HEK293T (cell line): ENCODE measurements at regions not wholly inside any gene's neighbourhood (a gene's known extent, or its start where the extent isn't known, plus 50 kb on each side); places are given as distances from the start of the nearest gene placed in this dataset.

ENCODE experiments used
- CTCF ChIA-PET: fragments of 350-600 bp; formaldehyde crosslinking; extraction: SDS; loops from one replicate; lab custom pipeline; 2021; ENCODE audit warnings: antibody characterized with exemption, inconsistent platforms; lab: Yijun Ruan, JAX
- POLR2A ChIA-PET: fragments of 350-600 bp; formaldehyde crosslinking; extraction: SDS; loops from one replicate; lab custom pipeline; 2020; ENCODE audit warnings: antibody characterized with exemption, inconsistent platforms; lab: Yijun Ruan, JAX
- DNase-seq: peaks from one replicate; pipeline ENCODE4 v3.0.0; 2012; ENCODE audit warnings: mixed read lengths; ENCODE audit errors: extremely low spot score
- ARNT ChIP-seq: fragments of 450-650 bp; IDR thresholded peaks from 2 replicates; pipeline ENCODE4 v1.6.1; 2017; ENCODE audit warnings: mild to moderate bottlenecking
- BHLHE40 ChIP-seq: fragments of 450-650 bp; IDR thresholded peaks from 2 replicates; pipeline ENCODE4 v1.6.1; 2016; ENCODE audit warnings: mild to moderate bottlenecking, moderate library complexity, borderline replicate concordance
- CTBP1 ChIP-seq: fragments of 450-650 bp; IDR thresholded peaks from 2 replicates; pipeline ENCODE4 v1.6.1; 2016; ENCODE audit warnings: borderline replicate concordance
- ELF4 ChIP-seq: fragments of 450-650 bp; IDR thresholded peaks from 2 replicates; pipeline ENCODE4 v1.6.1; 2017; ENCODE audit warnings: antibody characterized with exemption
- FOXA1 ChIP-seq: fragments of 450-650 bp; IDR thresholded peaks from 2 replicates; pipeline ENCODE4 v1.6.1; 2016; ENCODE audit warnings: mild to moderate bottlenecking
- FOXK2 ChIP-seq: fragments of 450-650 bp; IDR thresholded peaks from 2 replicates; pipeline ENCODE4 v1.6.1; 2016; ENCODE audit warnings: mild to moderate bottlenecking
- FOXM1 ChIP-seq: fragments of 450-650 bp; IDR thresholded peaks from 2 replicates; pipeline ENCODE4 v1.6.1; 2017; ENCODE audit warnings: mild to moderate bottlenecking, borderline replicate concordance
- HDGF ChIP-seq: fragments of 450-650 bp; IDR thresholded peaks from 2 replicates; pipeline ENCODE4 v1.6.1; 2017; ENCODE audit warnings: antibody characterized with exemption, borderline replicate concordance
- L3MBTL2 ChIP-seq: fragments of 450-650 bp; conservative IDR thresholded peaks from 2 replicates; pipeline ENCODE4 v1.6.1; 2016; ENCODE audit warnings: mild to moderate bottlenecking
- LEF1 ChIP-seq: fragments of 450-650 bp; IDR thresholded peaks from 2 replicates; pipeline ENCODE4 v1.6.1; 2017; ENCODE audit warnings: mild to moderate bottlenecking, borderline replicate concordance
- NFRKB ChIP-seq: fragments of 450-650 bp; IDR thresholded peaks from 2 replicates; pipeline ENCODE4 v1.6.1; 2016; ENCODE audit warnings: mild to moderate bottlenecking, moderate library complexity
- PKNOX1 ChIP-seq: fragments of 450-650 bp; IDR thresholded peaks from 2 replicates; pipeline ENCODE4 v1.6.1; 2016
- SP1 ChIP-seq: fragments of 450-650 bp; IDR thresholded peaks from 2 replicates; pipeline ENCODE4 v1.6.1; 2017
- SUZ12 ChIP-seq: fragments of 450-650 bp; IDR thresholded peaks from 2 replicates; pipeline ENCODE4 v1.6.1; 2016; ENCODE audit warnings: mild to moderate bottlenecking
- TARDBP ChIP-seq: fragments of 450-650 bp; IDR thresholded peaks from 2 replicates; pipeline ENCODE4 v1.6.1; 2016
- ZNF384 ChIP-seq: fragments of 450-650 bp; IDR thresholded peaks from 2 replicates; pipeline ENCODE4 v1.6.1; 2016

GRCh38 chr11:39675171-39675570 lies 1784.3 kb downstream of the LRRC4C start:
- no peak for DNase-seq
- POLR2A ChIA-PET: no interaction called here
- TF ChIP-seq LEF1 (no peak), PKNOX1 (no peak), FOXK2 (no peak), TARDBP (no peak), BHLHE40 (no peak), NFRKB (no peak), L3MBTL2 (no peak), FOXA1 (no peak), SP1 (no peak), SUZ12 (no peak), ZNF384 (no peak)
- CTCF ChIA-PET: no interaction called here

DNA sequence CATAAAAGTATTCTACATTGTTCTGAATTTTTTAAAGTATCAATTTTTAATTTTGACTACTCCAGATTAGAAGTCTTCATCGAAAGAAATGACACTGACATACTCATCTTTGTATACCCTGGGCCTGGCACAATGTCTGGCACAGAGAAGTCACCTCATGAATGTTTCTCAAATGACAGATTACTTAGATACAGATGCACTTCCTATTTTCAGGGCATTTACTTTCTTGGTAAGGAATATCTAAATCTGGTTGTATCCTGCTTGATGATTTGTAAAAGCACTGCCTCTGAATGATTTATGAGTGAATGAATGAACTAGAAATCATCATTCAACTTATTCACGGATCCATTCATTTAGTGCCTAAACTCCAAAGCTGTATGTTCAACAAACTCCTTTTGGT lies 1784.7 kb downstream of the LRRC4C start:
- CTCF ChIA-PET: no interaction called here
- TF ChIP-seq ZNF384 (no peak), FOXK2 (no peak), BHLHE40 (no peak), SUZ12 (no peak), FOXA1 (no peak), CTBP1 (no peak), ARNT (no peak), LEF1 (no peak), NFRKB (no peak)
- POLR2A ChIA-PET: no interaction called here
- DNase-seq: no peak

DNA sequence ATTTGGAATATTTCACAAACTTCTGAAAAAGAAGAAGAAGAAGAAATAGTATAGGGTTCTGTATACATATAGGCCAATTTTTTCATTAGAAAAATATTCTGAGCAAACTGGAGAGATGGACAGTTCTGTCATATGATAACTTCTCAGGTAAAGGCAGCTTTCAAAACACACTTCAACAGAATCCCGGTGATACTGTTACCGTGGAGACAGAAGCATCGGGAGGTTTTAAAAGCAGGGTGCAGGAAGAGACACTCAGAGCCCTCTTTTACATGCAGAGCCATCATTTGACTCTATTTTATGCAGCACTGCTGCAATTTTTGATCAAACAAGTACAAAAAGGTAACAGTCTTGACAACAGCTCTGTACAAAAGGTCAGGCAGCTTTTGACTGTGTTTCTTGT lies 1785.4 kb downstream of the LRRC4C start:
- ChIA-PET CTCF (no interaction called here), POLR2A (no interaction called here)
- TF ChIP-seq FOXA1 (no peak), HDGF (no peak), FOXK2 (no peak), TARDBP (no peak), L3MBTL2 (no peak), SUZ12 (no peak), SP1 (no peak), ELF4 (no peak), FOXM1 (no peak), LEF1 (no peak), CTBP1 (no peak), ARNT (no peak), ZNF384 (no peak)
- no peak for DNase-seq

GRCh38 chr11:39668640-39669039 lies 1790.8 kb downstream of the LRRC4C start:
- ChIA-PET POLR2A (no interaction called here), CTCF (no interaction called here)
- TF ChIP-seq FOXM1 (no peak), LEF1 (no peak), BHLHE40 (no peak), SP1 (no peak)
- no peak for DNase-seq

DNA sequence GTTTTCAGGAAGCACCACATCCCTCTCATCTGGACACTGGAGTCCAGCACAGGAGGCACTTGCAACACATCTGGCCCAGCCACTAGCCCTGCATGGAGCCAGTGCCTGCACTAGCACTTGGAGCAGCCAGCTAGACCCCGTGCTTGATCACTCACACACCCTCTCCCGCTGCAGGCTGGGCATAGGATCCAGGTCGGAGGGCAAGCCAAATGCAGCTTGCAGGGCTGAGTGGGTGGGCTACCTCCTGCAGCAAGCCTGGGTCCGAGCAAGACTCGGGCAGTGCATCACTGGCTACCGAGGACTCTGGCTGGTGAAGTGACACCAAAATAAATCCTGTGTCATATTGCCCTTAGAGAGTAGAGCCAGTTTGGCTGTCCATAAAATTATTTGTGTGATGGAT lies 1795.4 kb downstream of the LRRC4C start:
- DNase-seq: no peak
- POLR2A ChIA-PET: no interaction called here
- CTCF ChIA-PET: no interaction called here
- TF ChIP-seq FOXA1 (no peak), CTBP1 (no peak), HDGF (no peak), FOXM1 (no peak)

- ChIA-PET POLR2A (no interaction called here), CTCF (no interaction called here)
- TF ChIP-seq NFRKB (no peak), SUZ12 (no peak), SP1 (no peak), PKNOX1 (no peak), ELF4 (no peak), HDGF (no peak), BHLHE40 (no peak), L3MBTL2 (no peak), ZNF384 (no peak), ARNT (no peak), CTBP1 (no peak), TARDBP (no peak), LEF1 (no peak)
- no peak for DNase-seq
Measured at GRCh38 chr11:39661890-39662289, 1797.6 kb downstream of the LRRC4C start.

GRCh38 chr11:39651857-39652461 lies 1807.5 kb downstream of the LRRC4C start:
- DNase-seq: no peak
- no peak for TF ChIP-seq HDGF
- TF ChIP-seq ARNT: no peak
- no peak for TF ChIP-seq CTBP1
- TF ChIP-seq ZNF384: no peak
- TF ChIP-seq SUZ12: no peak
- no peak for TF ChIP-seq FOXA1
- TF ChIP-seq TARDBP: no peak
- no peak for TF ChIP-seq BHLHE40
- no peak for TF ChIP-seq LEF1
- TF ChIP-seq ELF4: no peak
- TF ChIP-seq FOXM1: no peak
- TF ChIP-seq FOXK2: no peak
- TF ChIP-seq SP1: no peak
- TF ChIP-seq NFRKB: no peak
- TF ChIP-seq L3MBTL2: no peak
- TF ChIP-seq PKNOX1: no peak
- POLR2A ChIA-PET: no interaction called here
- CTCF ChIA-PET: no interaction called here
